ENCODE measurements at regions not wholly inside any gene's neighbourhood (a gene's known extent, or its start where the extent isn't known, plus 50 kb on each side); places are given as distances from the start of the nearest gene placed in this dataset.

GRCh38 chr9:1909322-1909721 lies 105.8 kb upstream of the SMARCA2 start:
- Histone ChIP-seq H3K4me2 (ENCODE audit: low read length) (no peak overlapping the region), H2AFZ (no peak overlapping the region), H3K27me3 (ENCODE audit: control insufficient read depth, insufficient read depth, low read length) (no peaks in the 10 kb centered on the region), H3K4me3 (ENCODE audit: low read depth, low read length) (no peak overlapping the region), H3K9ac (no peak overlapping the region), H3K36me3 (ENCODE audit: control insufficient read depth, insufficient read depth, low read length) (no peaks in the 10 kb centered on the region), H3K4me1 (no peaks in the 10 kb centered on the region), H3K9me3 (ENCODE audit: control insufficient read depth, low read length) (no peaks in the 10 kb centered on the region), H3K79me2 (no peaks in the 10 kb centered on the region), H3K27ac (no peak overlapping the region)
- TF ChIP-seq, protein P1, sequence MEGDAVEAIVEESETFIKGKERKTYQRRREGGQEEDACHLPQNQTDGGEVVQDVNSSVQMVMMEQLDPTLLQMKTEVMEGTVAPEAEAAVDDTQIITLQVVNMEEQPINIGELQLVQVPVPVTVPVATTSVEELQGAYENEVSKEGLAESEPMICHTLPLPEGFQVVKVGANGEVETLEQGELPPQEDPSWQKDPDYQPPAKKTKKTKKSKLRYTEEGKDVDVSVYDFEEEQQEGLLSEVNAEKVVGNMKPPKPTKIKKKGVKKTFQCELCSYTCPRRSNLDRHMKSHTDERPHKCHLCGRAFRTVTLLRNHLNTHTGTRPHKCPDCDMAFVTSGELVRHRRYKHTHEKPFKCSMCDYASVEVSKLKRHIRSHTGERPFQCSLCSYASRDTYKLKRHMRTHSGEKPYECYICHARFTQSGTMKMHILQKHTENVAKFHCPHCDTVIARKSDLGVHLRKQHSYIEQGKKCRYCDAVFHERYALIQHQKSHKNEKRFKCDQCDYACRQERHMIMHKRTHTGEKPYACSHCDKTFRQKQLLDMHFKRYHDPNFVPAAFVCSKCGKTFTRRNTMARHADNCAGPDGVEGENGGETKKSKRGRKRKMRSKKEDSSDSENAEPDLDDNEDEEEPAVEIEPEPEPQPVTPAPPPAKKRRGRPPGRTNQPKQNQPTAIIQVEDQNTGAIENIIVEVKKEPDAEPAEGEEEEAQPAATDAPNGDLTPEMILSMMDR (IDR thresholded peaks at IDR 0.05): no peak

DNA sequence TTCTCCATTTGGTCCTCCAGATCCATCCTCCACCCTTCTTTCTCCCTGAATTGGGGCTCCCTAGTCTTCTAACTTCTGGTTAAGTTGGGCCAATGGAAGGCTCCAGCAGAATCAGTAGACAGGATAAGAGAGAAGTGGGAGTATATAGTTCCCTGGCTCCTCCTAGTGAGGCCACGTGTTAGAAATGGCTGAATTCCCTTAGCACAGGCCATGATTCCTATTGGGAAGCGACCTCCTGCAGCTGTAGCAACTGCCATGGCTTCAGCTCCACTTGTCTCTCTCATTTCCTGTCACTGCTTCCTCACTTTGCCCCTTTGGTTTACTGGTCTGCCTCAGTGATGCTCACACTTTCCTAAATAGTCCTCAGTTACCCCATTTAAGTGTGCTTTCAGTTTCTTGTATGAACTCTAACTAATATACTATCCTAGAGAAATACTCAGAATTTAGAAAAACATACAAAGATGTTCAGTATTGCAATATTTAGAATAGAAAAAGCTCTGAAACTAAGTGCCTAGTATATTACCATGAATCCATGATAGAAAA lies 104.8 kb upstream of the SMARCA2 start:
- H3K27me3 ChIP-seq (ENCODE audit: control insufficient read depth, insufficient read depth, low read length): no peaks in the 10 kb centered on the region
- H2AFZ ChIP-seq: no peak overlapping the region
- no peak overlapping the region for H3K27ac ChIP-seq
- no peaks in the 10 kb centered on the region for H3K36me3 ChIP-seq (ENCODE audit: control insufficient read depth, insufficient read depth, low read length)
- TF ChIP-seq, protein P1 (IDR thresholded peaks at IDR 0.05): no peak
- no peak overlapping the region for H3K4me3 ChIP-seq (ENCODE audit: low read depth, low read length)
- H3K9me3 ChIP-seq (ENCODE audit: control insufficient read depth, low read length): no peaks in the 10 kb centered on the region
- H3K4me1 ChIP-seq: no peaks in the 10 kb centered on the region
- no peaks in the 10 kb centered on the region for H3K79me2 ChIP-seq
- H3K4me2 ChIP-seq (ENCODE audit: low read length): no peak overlapping the region
- no peak overlapping the region for H3K9ac ChIP-seq

- Histone ChIP-seq H3K79me2 (no peaks in the 10 kb centered on the region), H3K27me3 (ENCODE audit: control insufficient read depth, insufficient read depth, low read length) (no peaks in the 10 kb centered on the region), H3K9ac (no peak overlapping the region), H2AFZ (no peak overlapping the region), H3K4me1 (no peaks in the 10 kb centered on the region), H3K36me3 (ENCODE audit: control insufficient read depth, insufficient read depth, low read length) (no peaks in the 10 kb centered on the region), H3K4me3 (ENCODE audit: low read depth, low read length) (no peak overlapping the region), H3K9me3 (ENCODE audit: control insufficient read depth, low read length) (no peaks in the 10 kb centered on the region), H3K27ac (no peak overlapping the region), H3K4me2 (ENCODE audit: low read length) (no peak overlapping the region)
- TF ChIP-seq, protein P1 (IDR thresholded peaks at IDR 0.05): no peak
Observed at GRCh38 chr9:1913631-1914330, 101.4 kb upstream of the SMARCA2 start.

DNA sequence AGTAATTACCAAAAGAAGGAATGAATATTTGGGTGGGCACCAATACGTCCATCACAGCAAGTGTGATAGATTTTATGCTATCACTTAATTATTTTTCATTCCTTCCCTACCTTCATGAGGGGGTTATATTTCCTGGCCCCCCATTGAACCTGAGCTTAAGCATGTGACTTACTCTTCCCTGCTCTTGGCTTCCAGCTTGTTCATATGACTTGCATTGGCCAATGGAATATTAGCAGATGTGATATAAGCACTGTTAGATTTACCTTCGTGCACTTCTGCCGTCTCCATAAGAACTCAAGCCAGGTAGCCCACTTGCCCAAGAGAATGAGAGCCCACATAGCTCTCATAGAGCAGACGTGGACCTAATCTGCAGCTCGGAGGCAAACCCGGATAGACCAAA lies 99.1 kb upstream of the SMARCA2 start:
- Histone ChIP-seq H3K27me3 (ENCODE audit: control insufficient read depth, insufficient read depth, low read length) (no peaks in the 10 kb centered on the region), H3K9ac (no peak overlapping the region), H3K4me3 (ENCODE audit: low read depth, low read length) (no peak overlapping the region), H2AFZ (no peak overlapping the region), H3K9me3 (ENCODE audit: control insufficient read depth, low read length) (no peaks in the 10 kb centered on the region), H3K4me1 (no peaks in the 10 kb centered on the region), H3K79me2 (no peaks in the 10 kb centered on the region), H3K4me2 (ENCODE audit: low read length) (no peak overlapping the region), H3K27ac (no peak overlapping the region), H3K36me3 (ENCODE audit: control insufficient read depth, insufficient read depth, low read length) (no peaks in the 10 kb centered on the region)
- TF ChIP-seq, protein P1 (IDR thresholded peaks at IDR 0.05): no peak

- H3K9ac ChIP-seq: no peak overlapping the region
- no peaks in the 10 kb centered on the region for H3K4me1 ChIP-seq
- H3K27me3 ChIP-seq (ENCODE audit: control insufficient read depth, insufficient read depth, low read length): no peaks in the 10 kb centered on the region
- H3K79me2 ChIP-seq: no peaks in the 10 kb centered on the region
- H3K4me2 ChIP-seq (ENCODE audit: low read length): no peak overlapping the region
- H3K27ac ChIP-seq: no peak overlapping the region
- no peaks in the 10 kb centered on the region for H3K36me3 ChIP-seq (ENCODE audit: control insufficient read depth, insufficient read depth, low read length)
- H3K9me3 ChIP-seq (ENCODE audit: control insufficient read depth, low read length): no peaks in the 10 kb centered on the region
- TF ChIP-seq, protein P1 (IDR thresholded peaks at IDR 0.05): no peak
- H3K4me3 ChIP-seq (ENCODE audit: low read depth, low read length): no peak overlapping the region
- no peak overlapping the region for H2AFZ ChIP-seq
Observed at GRCh38 chr9:1916655-1917054, 98.5 kb upstream of the SMARCA2 start.

Data from parathyroid adenoma (tissue), 2 donors.